ENCODE measurements at regions not wholly inside any gene's neighbourhood (a gene's known extent, or its start where the extent isn't known, plus 50 kb on each side); places are given as distances from the start of the nearest gene placed in this dataset.

DNA sequence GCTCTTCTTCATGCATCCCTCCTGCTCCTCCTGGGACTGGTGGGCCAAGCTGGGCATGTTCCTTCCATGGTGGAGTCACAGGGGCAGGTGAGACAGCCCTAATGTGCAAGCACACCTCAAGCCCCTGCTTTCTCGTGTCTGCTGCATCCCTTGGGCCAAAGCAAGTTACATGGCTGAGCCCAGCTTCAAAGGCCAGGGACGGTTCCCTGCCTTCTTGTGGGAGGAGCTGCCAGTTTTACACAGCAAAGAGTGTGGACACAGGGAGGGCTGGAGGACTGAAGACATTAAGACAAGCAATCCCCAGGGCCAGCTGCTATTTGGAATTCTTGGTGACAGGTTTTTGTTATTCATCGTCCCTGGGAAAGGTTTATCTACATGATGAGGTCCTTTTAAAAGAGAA is 175.2 kb upstream of the CACNA1E start:
- no peaks in the 10 kb centered on the region for H3K4me1 ChIP-seq (ENCODE audit: control insufficient read depth in 1 of 2, low read depth in 2 of 2)
- TF ChIP-seq, protein P1, sequence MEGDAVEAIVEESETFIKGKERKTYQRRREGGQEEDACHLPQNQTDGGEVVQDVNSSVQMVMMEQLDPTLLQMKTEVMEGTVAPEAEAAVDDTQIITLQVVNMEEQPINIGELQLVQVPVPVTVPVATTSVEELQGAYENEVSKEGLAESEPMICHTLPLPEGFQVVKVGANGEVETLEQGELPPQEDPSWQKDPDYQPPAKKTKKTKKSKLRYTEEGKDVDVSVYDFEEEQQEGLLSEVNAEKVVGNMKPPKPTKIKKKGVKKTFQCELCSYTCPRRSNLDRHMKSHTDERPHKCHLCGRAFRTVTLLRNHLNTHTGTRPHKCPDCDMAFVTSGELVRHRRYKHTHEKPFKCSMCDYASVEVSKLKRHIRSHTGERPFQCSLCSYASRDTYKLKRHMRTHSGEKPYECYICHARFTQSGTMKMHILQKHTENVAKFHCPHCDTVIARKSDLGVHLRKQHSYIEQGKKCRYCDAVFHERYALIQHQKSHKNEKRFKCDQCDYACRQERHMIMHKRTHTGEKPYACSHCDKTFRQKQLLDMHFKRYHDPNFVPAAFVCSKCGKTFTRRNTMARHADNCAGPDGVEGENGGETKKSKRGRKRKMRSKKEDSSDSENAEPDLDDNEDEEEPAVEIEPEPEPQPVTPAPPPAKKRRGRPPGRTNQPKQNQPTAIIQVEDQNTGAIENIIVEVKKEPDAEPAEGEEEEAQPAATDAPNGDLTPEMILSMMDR (IDR thresholded peaks at IDR 0.05), result no peak
- no peaks in the 10 kb centered on the region for H3K36me3 ChIP-seq
- H3K27ac ChIP-seq, result no peak overlapping the region
- H3K9me3 ChIP-seq, result no peaks in the 10 kb centered on the region
- no peak for ATAC-seq (ENCODE audit: insufficient number of reproducible peaks, low FRiP score, low read depth)
- no peak overlapping the region for H3K4me3 ChIP-seq
- H3K27me3 ChIP-seq (replicated peaks; ENCODE audit: insufficient read depth), result no peaks in the 10 kb centered on the region
- DNase-seq (ENCODE audit: low spot score), result no peak

DNA sequence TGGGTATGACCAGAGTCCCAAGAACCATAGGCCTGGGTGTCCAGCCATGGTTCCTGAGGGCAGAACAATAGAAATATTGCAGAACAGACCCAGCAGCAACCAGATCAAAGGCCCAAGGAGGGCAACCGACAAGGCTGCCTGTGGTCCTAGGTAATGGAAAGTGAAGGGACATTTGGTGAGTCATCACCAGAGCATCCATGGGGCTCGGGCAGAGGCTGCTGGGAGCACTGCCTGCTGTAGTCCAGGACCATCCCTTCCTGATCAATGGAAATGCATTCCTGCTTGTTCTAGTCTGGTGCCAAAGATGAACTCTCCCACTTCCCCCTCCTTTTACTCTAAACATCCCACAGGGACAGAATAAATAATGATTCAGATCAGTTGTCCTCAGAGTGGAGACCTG is 172.8 kb upstream of the CACNA1E start:
- H3K27me3 ChIP-seq (replicated peaks; ENCODE audit: insufficient read depth), result no peaks in the 10 kb centered on the region
- no peaks in the 10 kb centered on the region for H3K36me3 ChIP-seq
- DNase-seq (ENCODE audit: low spot score), result no peak
- TF ChIP-seq, protein P1 (IDR thresholded peaks at IDR 0.05), result no peak
- H3K27ac ChIP-seq, result no peak overlapping the region
- no peak overlapping the region for H3K4me3 ChIP-seq
- no peaks in the 10 kb centered on the region for H3K4me1 ChIP-seq (ENCODE audit: control insufficient read depth in 1 of 2, low read depth in 2 of 2)
- ATAC-seq (ENCODE audit: insufficient number of reproducible peaks, low FRiP score, low read depth), result no peak
- H3K9me3 ChIP-seq, result no peaks in the 10 kb centered on the region

DNA sequence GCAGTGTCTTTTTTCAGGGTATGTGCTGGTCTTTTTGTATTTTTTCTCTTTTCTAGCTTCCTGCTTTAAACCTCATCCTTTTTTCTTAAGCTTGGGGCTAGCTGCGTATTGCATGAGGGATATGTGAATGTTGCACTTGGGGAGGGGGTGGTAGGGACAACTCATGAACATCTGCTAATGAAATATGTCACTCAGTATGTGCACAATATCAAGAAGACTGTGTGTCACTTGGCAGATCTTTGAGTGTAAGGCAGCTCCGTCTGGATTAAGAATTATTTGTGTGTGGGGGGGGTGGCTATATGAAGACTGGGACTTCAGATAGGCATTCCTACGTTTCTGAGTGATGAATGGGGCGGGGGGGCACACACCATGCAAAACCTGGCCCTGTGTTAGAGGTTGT is 170.4 kb upstream of the CACNA1E start:
- DNase-seq (ENCODE audit: low spot score) (no peak), ATAC-seq (ENCODE audit: insufficient number of reproducible peaks, low FRiP score, low read depth) (no peak)

DNA sequence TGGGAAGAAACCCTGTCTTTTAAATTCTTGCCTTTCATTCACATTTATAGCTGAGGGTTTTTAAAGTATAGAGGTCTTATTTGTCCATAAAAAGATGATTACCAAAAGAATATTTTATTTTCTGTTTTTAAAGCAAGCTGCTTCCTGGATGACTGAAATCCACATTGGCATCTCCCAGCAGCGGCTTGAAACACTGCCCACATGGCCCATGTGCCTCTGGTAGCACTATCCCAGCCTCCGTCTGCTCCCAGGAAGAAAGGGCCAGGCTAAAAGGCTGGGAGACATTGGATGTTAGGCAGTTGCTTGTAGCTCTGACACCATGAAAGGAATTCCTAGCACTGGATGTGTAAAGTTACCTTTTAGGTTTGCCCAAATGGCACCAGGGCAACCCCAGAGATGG is 169.9 kb upstream of the CACNA1E start:
- no peaks in the 10 kb centered on the region for H3K27me3 ChIP-seq (replicated peaks; ENCODE audit: insufficient read depth)
- ATAC-seq (ENCODE audit: insufficient number of reproducible peaks, low FRiP score, low read depth), result no peak

More for the DNA sequence above, 170.4 kb upstream of the CACNA1E start:
- no peaks in the 10 kb centered on the region for H3K36me3 ChIP-seq
- H3K4me1 ChIP-seq (ENCODE audit: control insufficient read depth in 1 of 2, low read depth in 2 of 2), result no peaks in the 10 kb centered on the region
- TF ChIP-seq, protein P1 (IDR thresholded peaks at IDR 0.05), result no peak
- H3K27me3 ChIP-seq (replicated peaks; ENCODE audit: insufficient read depth), result no peaks in the 10 kb centered on the region
- no peaks in the 10 kb centered on the region for H3K9me3 ChIP-seq
- no peak overlapping the region for H3K4me3 ChIP-seq
- no peak overlapping the region for H3K27ac ChIP-seq

DNA sequence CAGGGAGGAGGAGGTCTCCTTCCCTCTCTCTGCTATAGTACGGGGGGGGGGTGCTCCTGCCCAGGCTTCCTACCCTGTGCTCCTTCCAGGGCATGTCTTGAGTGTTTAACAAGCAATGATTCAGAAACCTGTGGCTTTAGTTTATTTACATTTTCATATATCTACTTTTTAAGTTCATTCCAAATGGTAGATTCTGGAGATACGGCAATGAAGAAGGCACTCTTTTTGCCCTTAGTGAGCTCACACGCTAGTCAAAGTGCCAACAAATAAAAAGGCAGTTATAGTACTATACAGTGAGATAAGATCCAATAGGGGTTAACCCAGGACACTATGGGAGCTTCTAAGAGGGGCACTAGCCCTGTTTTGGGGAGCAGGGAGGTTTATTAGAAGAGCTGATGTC is 169.3 kb upstream of the CACNA1E start:
- TF ChIP-seq, protein P1 (IDR thresholded peaks at IDR 0.05), result no peak
- no peaks in the 10 kb centered on the region for H3K27me3 ChIP-seq (replicated peaks; ENCODE audit: insufficient read depth)
- no peak for DNase-seq (ENCODE audit: low spot score)
- H3K4me1 ChIP-seq (ENCODE audit: control insufficient read depth in 1 of 2, low read depth in 2 of 2), result no peaks in the 10 kb centered on the region
- H3K36me3 ChIP-seq, result no peaks in the 10 kb centered on the region
- H3K9me3 ChIP-seq, result no peaks in the 10 kb centered on the region
- ATAC-seq (ENCODE audit: insufficient number of reproducible peaks, low FRiP score, low read depth), result no peak
- H3K27ac ChIP-seq, result no peak overlapping the region
- H3K4me3 ChIP-seq, result no peak overlapping the region

More for the DNA sequence above, 169.9 kb upstream of the CACNA1E start:
- TF ChIP-seq, protein P1 (IDR thresholded peaks at IDR 0.05), result no peak
- H3K36me3 ChIP-seq, result no peaks in the 10 kb centered on the region
- DNase-seq (ENCODE audit: low spot score), result no peak
- H3K4me3 ChIP-seq, result no peak overlapping the region
- H3K9me3 ChIP-seq, result no peaks in the 10 kb centered on the region
- H3K4me1 ChIP-seq (ENCODE audit: control insufficient read depth in 1 of 2, low read depth in 2 of 2), result no peaks in the 10 kb centered on the region
- no peak overlapping the region for H3K27ac ChIP-seq

Data from thoracic aorta (tissue), 2 donors.